HCT116 (cell line): ENCODE measurements at regions not wholly inside any gene's neighbourhood (a gene's known extent, or its start where the extent isn't known, plus 50 kb on each side); places are given as distances from the start of the nearest gene placed in this dataset.

Experiments used
- CTCF ChIP-seq, 3 experiments: fragments of 200-600 bp in 1 of 3; sonication (generic) in 1 of 3; IDR thresholded peaks in 2 of 3; conservative IDR thresholded peaks in 1 of 3; 2 replicates each; pipeline ENCODE4 v1.5.1; 2012 to 2017; ENCODE audit warnings: low read depth in 2 of 3, low read length in 2 of 3, antibody characterized with exemption in 1 of 3, borderline replicate concordance in 1 of 3, control low read depth in 1 of 3, mild to moderate bottlenecking in 1 of 3, mixed read lengths in 1 of 3, mixed run types in 1 of 3, moderate library complexity in 1 of 3; ENCODE audit not compliant: insufficient read depth in 1 of 3
- EGR1 ChIP-seq: IDR thresholded peaks from 2 replicates; pipeline ENCODE4 v1.6.1; 2012; ENCODE audit warnings: low read depth
- EZH2 ChIP-seq: fragments of 200-600 bp; sonication (generic); IDR thresholded peaks from 2 replicates; pipeline ENCODE4 v1.6.1; 2017; ENCODE audit warnings: antibody characterized with exemption, mixed run types
- EZH2phosphoT487 ChIP-seq: fragments of 200-600 bp; IDR thresholded peaks from 2 replicates; pipeline ENCODE4 v1.6.1; 2018; ENCODE audit warnings: antibody characterized with exemption, borderline replicate concordance
- POLR2A ChIP-seq: IDR thresholded peaks from 2 replicates; pipeline ENCODE4 v1.7.0; 2011; ENCODE audit warnings: borderline replicate concordance; ENCODE audit not compliant: insufficient read depth, insufficient read length; ENCODE audit errors: extremely low read depth
- POLR2AphosphoS5 ChIP-seq: IDR thresholded peaks from 2 replicates; pipeline ENCODE4 v1.6.1; 2011; ENCODE audit warnings: mild to moderate bottlenecking, low read depth, low read length, moderate library complexity
- REST ChIP-seq: IDR thresholded peaks from 2 replicates; pipeline ENCODE4 v1.6.1; 2012; ENCODE audit warnings: low read depth
- YY1 ChIP-seq: IDR thresholded peaks from 2 replicates; pipeline ENCODE4 v1.6.1; 2011; ENCODE audit warnings: low read length, low read depth, moderate library complexity, mild to moderate bottlenecking; ENCODE audit not compliant: insufficient replicate concordance; ENCODE audit errors: extremely low read depth
- ZFX ChIP-seq: fragments of 450-650 bp; IDR thresholded peaks from 2 replicates; pipeline ENCODE4 v1.6.1; 2017

GRCh38 chr6:141878686-141879085 lies 254.0 kb upstream of the GJE1 start:
- TF ChIP-seq POLR2A = no peak
- no peak for TF ChIP-seq ZFX
- TF ChIP-seq CTCF (IDR thresholded peaks at IDR 0.05 in 2 of 3, conservative IDR thresholded peaks at IDR 0.05 in 1 of 3; ENCODE audit: borderline replicate concordance in 1 of 3, insufficient read depth in 1 of 3, low read depth in 2 of 3, low read length in 2 of 3) = no peak
- TF ChIP-seq REST = no peak
- TF ChIP-seq EZH2 = no peak
- no peak for TF ChIP-seq YY1
- no peak for TF ChIP-seq EZH2phosphoT487
- TF ChIP-seq EGR1 = no peak
- TF ChIP-seq POLR2AphosphoS5 = no peak
